Esophagus squamous epithelium (tissue), 5 donors: ENCODE measurements at regions not wholly inside any gene's neighbourhood (a gene's known extent, or its start where the extent isn't known, plus 50 kb on each side); places are given as distances from the start of the nearest gene placed in this dataset.
A peak's percentile ranks its signal among the peaks of the same experiment; 100 is the strongest.

Source experiments
- DNase-seq: peaks from one replicate; lab custom pipeline; 2025; lab: John Stamatoyannopoulos, UW
- H3K27ac ChIP-seq, 4 donors: fragments of 200-600 bp; sonication (generic); one replicate each; pipeline ENCODE4 v1.5.1; 2016 to 2019; ENCODE audit warnings: mild to moderate bottlenecking in 1 of 4
- H3K27me3 ChIP-seq, 4 donors: fragments of 200-600 bp; sonication (generic); 1 replicate in 3 of 4; 2 replicates in 1 of 4; pipeline versions ENCODE4 v1.5.1 to v1.6.0; 2017 to 2021; ENCODE audit warnings: antibody characterized with exemption in 1 of 4
- H3K36me3 ChIP-seq, 3 donors: fragments of 200-600 bp; sonication (generic); one replicate each; pipeline ENCODE4 v1.5.1; 2016 to 2019
- H3K4me1 ChIP-seq, 3 donors: fragments of 200-600 bp; sonication (generic); one replicate each; pipeline ENCODE4 v1.5.1; 2017 to 2019
- H3K4me3 ChIP-seq, 4 donors: fragments of 200-600 bp; sonication (generic); 1 replicate in 3 of 4; 2 replicates in 1 of 4; pipeline ENCODE4 v1.5.1; 2016 to 2019; ENCODE audit warnings: mild to moderate bottlenecking in 2 of 4, moderate library complexity in 1 of 4
- H3K9me3 ChIP-seq, 3 donors: fragments of 200-600 bp; sonication (generic); one replicate each; pipeline ENCODE4 v1.5.1; 2016 to 2019
- POLR2A ChIP-seq, 4 donors: fragments of 450-650 bp; IDR thresholded peaks; one replicate each; pipeline ENCODE4 v1.6.1; 2017; ENCODE audit warnings: antibody characterized with exemption in 4 of 4, mild to moderate bottlenecking in 4 of 4, moderate library complexity in 3 of 4
- WGBS, 2 donors: methylation state at CpG; one replicate each; pipeline ENCODE4 v1.1.5; 2018; 5-methylcytosine and 5-hydroxymethylcytosine counted together
- intact Hi-C: fragments of 100-400 bp; cut with DNase I; formaldehyde crosslinking; loops from one replicate; pipeline ENCODE4 v1.15.0; 2022
- TF ChIP-seq, protein P1 (sequence below), 6 experiments: fragments of 450-650 bp in 4 of 6; fragments of 200-600 bp in 2 of 6; sonication (generic) in 2 of 6; IDR thresholded peaks; one replicate each; pipeline ENCODE4 v1.5.1; 2016 to 2019; ENCODE audit warnings: antibody characterized with exemption in 6 of 6, mild to moderate bottlenecking in 4 of 6, moderate library complexity in 4 of 6
- donor health status: DM: yes; HTN: yes; CAD: no.

GRCh38 chr17:77607606-77608005, 350.9 kb upstream of the TNRC6C start:
- no peaks in the 10 kb centered on the region for H3K36me3 ChIP-seq
- DNase-seq = no peak
- H3K4me3 ChIP-seq = no peak overlapping the region
- intact Hi-C loops = no loop called here
- peaks cover 0 to 48% (median 25%) of the 10 kb centered on the region in 3 donors for H3K4me1 ChIP-seq
- H3K9me3 ChIP-seq = no peaks in the 10 kb centered on the region
- TF ChIP-seq POLR2A (IDR thresholded peaks at IDR 0.05) = no peak
- TF ChIP-seq, protein P1, sequence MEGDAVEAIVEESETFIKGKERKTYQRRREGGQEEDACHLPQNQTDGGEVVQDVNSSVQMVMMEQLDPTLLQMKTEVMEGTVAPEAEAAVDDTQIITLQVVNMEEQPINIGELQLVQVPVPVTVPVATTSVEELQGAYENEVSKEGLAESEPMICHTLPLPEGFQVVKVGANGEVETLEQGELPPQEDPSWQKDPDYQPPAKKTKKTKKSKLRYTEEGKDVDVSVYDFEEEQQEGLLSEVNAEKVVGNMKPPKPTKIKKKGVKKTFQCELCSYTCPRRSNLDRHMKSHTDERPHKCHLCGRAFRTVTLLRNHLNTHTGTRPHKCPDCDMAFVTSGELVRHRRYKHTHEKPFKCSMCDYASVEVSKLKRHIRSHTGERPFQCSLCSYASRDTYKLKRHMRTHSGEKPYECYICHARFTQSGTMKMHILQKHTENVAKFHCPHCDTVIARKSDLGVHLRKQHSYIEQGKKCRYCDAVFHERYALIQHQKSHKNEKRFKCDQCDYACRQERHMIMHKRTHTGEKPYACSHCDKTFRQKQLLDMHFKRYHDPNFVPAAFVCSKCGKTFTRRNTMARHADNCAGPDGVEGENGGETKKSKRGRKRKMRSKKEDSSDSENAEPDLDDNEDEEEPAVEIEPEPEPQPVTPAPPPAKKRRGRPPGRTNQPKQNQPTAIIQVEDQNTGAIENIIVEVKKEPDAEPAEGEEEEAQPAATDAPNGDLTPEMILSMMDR (IDR thresholded peaks at IDR 0.05) = no peak
- no peak overlapping the region for H3K27ac ChIP-seq
- WGBS, 2 donors = 56 to 72% methylated on average over 8 of the region's 8 CpGs
- H3K27me3 ChIP-seq = peaks cover 0 to 40% (median 0%) of the 10 kb centered on the region in 4 donors

DNA sequence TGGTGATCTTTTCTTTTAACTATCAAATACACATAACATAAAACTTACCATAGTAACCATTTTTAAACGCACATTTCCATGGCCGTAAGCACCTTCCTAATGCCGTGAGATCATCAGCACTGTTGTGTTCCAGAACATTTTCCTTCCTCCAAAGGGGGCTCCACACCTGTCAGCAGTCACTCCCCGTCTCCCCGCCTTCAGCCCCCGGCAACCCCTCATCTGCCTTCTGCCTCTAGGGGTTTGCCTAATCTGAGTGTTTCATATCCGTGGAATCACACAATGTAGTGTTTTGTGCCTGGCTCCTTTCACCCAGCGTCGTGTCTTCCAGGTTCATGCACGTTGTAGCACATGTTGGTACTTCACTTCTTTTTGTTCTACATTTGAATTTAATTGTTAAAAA, 350.1 kb upstream of the TNRC6C start:
- no peak overlapping the region for H3K4me3 ChIP-seq
- intact Hi-C loops = no loop called here
- 78 to 85% methylated on average over 10 of the region's 10 CpGs for WGBS, 2 donors

GRCh38 chr17:77609553-77610517, 348.7 kb upstream of the TNRC6C start:
- no peak for DNase-seq
- H3K36me3 ChIP-seq = no peaks in the 10 kb centered on the region
- 61% methylated on average over 25 to 26 of the region's 26 CpGs for WGBS, 2 donors
- intact Hi-C loops = no loop called here
- no peaks in the 10 kb centered on the region for H3K9me3 ChIP-seq
- H3K27me3 ChIP-seq = peaks cover 0 to 57% (median 0%) of the 10 kb centered on the region in 4 donors
- peak overlapping the region; percentile 18 to 75 (median 51) for H3K27ac ChIP-seq
- H3K4me3 ChIP-seq = peak overlapping the region in 1 of 4 donors; percentile 28
- peaks cover 0 to 44% (median 16%) of the 10 kb centered on the region in 3 donors for H3K4me1 ChIP-seq
- no peak for TF ChIP-seq POLR2A (IDR thresholded peaks at IDR 0.05)
- TF ChIP-seq, protein P1 (IDR thresholded peaks at IDR 0.05) = no peak

More for the DNA sequence above, 350.1 kb upstream of the TNRC6C start:
- H3K4me1 ChIP-seq = peaks cover 0 to 48% (median 17%) of the 10 kb centered on the region in 3 donors
- H3K27ac ChIP-seq = no peak overlapping the region
- TF ChIP-seq, protein P1 (IDR thresholded peaks at IDR 0.05) = no peak
- no peak for TF ChIP-seq POLR2A (IDR thresholded peaks at IDR 0.05)
- H3K9me3 ChIP-seq = no peaks in the 10 kb centered on the region
- no peaks in the 10 kb centered on the region for H3K36me3 ChIP-seq
- H3K27me3 ChIP-seq = peaks cover 0 to 48% (median 0%) of the 10 kb centered on the region in 4 donors
- DNase-seq = no peak

DNA sequence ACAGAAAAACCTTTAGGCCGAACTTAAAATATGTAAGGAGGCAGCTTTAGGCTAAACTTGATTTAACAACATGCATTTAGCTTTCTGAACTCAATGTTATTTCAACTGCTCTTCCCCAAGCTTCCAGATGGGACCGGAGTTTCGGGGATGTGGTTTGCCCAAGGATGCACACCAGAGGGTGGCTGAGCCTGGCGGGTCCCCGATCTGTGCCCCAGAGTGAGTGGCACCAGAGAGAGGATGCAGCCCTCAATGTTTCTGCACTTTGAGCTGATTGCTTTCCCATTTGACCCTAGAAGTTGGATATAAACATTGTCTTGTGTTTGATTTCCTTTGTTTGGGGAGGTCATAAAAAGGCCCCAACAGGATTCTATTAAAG, 348.0 kb upstream of the TNRC6C start:
- Histone ChIP-seq H3K4me1 (peaks cover 0 to 49% (median 16%) of the 10 kb centered on the region in 3 donors), H3K27ac (peak overlapping the region; percentile 18 to 75 (median 51)), H3K9me3 (no peaks in the 10 kb centered on the region), H3K4me3 (peak overlapping the region in 1 of 4 donors; percentile 28), H3K27me3 (peaks cover 0 to 59% (median 0%) of the 10 kb centered on the region in 4 donors), H3K36me3 (no peaks in the 10 kb centered on the region)
- 53 to 56% methylated on average over 4 to 5 of the region's 5 CpGs for whole genome bisulfite sequencing, 2 donors
- DNase-seq = no peak
- intact Hi-C loops = no loop called here
- TF ChIP-seq, protein P1 (IDR thresholded peaks at IDR 0.05) = no peak
- no peak for TF ChIP-seq POLR2A (IDR thresholded peaks at IDR 0.05)

- WGBS, 2 donors = 40 to 53% methylated on average over 5 to 9 of the region's 9 CpGs
- intact Hi-C loops = no loop called here
- Histone ChIP-seq H3K27me3 (peaks cover 0 to 65% (median 0%) of the 10 kb centered on the region in 4 donors), H3K36me3 (no peaks in the 10 kb centered on the region), H3K27ac (peak overlapping the region; percentile 18 to 75 (median 51)), H3K4me1 (peaks cover 0 to 54% (median 16%) of the 10 kb centered on the region in 3 donors), H3K4me3 (no peak overlapping the region), H3K9me3 (no peaks in the 10 kb centered on the region)
- no peak for DNase-seq
- TF ChIP-seq POLR2A (IDR thresholded peaks at IDR 0.05) = no peak
- TF ChIP-seq, protein P1 (IDR thresholded peaks at IDR 0.05) = no peak
These were observed 347.5 kb upstream of the TNRC6C start for GRCh38 chr17:77610972-77611521.
